ENCODE measurements at regions not wholly inside any gene's neighbourhood (a gene's known extent, or its start where the extent isn't known, plus 50 kb on each side); places are given as distances from the start of the nearest gene placed in this dataset.

GRCh38 chr14:62081951-62082350, 319.7 kb downstream of the SNAPC1 start:
- no peak for DNase-seq (ENCODE audit: low spot score)
- ATAC-seq = no peak

GRCh38 chr14:62082779-62083178, 320.6 kb downstream of the SNAPC1 start:
- ATAC-seq (no peak), DNase-seq (ENCODE audit: low spot score) (no peak)

DNA sequence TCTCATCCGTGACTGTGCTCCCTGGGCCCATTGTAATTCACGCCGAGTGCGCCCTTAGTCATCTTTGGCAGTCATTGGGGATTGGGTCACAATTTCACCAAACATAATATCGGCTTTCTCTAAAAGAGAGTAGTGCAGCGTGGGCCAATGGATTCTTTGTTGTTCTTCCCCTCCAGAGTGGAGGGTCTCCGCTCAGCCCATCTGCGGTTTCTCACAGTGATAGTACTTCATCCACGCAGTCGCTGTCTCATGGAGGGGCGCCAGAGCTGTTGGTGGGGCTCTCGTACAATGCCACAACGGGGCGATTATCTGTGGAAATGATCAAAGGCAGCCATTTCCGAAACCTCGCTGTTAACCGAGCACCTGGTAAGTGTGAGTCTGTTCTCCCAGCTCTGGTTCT, 321.8 kb downstream of the SNAPC1 start:
- ATAC-seq (no peak), DNase-seq (ENCODE audit: low spot score) (no peak)

GRCh38 chr14:62087191-62087590, 325.0 kb downstream of the SNAPC1 start:
- ATAC-seq (no peak), DNase-seq (ENCODE audit: low spot score) (no peak)

DNA sequence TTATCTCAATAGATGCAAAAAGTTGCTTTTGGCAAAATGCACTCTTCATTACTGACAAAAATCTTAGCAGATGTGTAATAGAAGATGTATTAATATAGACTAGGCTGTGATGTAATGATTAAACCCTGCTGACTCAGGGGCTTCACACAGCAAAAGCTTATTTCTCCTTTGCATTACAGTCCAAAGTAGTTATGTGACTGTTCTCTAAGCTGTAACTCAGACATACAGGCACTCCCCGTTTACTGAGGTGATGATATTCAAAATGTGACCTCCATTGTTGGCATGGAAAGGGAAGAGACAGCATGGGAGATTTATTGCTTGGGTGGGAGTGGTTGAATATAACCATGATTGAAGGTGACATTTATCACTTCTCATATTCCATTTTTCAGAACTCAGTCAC, 331.5 kb downstream of the SNAPC1 start:
- ATAC-seq (no peak), DNase-seq (ENCODE audit: low spot score) (no peak)

GRCh38 chr14:62097072-62097471, 334.9 kb downstream of the SNAPC1 start:
- ATAC-seq (no peak), DNase-seq (ENCODE audit: low spot score) (no peak)

GRCh38 chr14:62097824-62098223, 335.6 kb downstream of the SNAPC1 start:
- no peak for ATAC-seq
- no peak for DNase-seq (ENCODE audit: low spot score)

- no peak for ATAC-seq
- no peak for DNase-seq (ENCODE audit: low spot score)
Observed at GRCh38 chr14:62098357-62098756, 336.1 kb downstream of the SNAPC1 start.

- ATAC-seq = no peak
- no peak for DNase-seq (ENCODE audit: low spot score)
Observed at GRCh38 chr14:62099091-62099490, 336.9 kb downstream of the SNAPC1 start.

DNA sequence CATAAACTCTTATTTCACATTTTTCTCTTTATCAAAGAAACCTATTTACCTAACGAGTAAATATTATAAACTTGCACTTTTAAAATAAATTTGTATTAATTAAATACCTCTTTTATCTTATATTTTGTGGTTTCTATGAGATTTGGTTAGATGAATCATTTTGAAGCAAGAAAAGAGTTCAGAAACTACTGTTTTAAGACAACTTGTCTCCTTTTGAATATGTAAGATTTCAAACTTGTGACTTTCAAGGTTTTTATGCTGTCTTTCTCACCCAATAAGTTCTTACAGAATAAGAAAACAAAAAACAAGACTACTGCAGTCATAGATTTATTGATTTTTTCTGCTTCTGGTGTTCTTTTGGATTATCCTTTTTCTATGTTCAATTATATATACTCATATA, 339.0 kb downstream of the SNAPC1 start:
- no peak for ATAC-seq
- no peak for DNase-seq (ENCODE audit: low spot score)

- ATAC-seq = no peak
- no peak for DNase-seq (ENCODE audit: low spot score)
Observed at GRCh38 chr14:62101673-62102348, 339.6 kb downstream of the SNAPC1 start.

DNA sequence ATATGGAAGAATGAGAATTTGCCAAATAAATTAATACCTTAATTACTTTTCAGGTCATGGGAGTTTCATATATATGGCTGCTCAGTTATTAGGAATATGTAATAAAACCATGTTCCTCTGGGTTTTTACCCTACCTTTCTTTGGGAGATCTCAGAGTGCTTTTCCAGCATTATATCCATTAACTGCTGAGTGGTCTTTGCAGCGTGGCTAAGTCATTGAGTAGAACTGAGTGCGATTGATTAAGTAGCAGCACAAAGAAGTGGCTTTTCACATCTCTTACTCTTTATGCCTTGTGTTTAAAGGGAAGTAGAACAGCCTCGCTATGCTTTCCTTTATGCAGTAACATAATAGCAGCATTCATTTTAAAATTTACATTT, 340.1 kb downstream of the SNAPC1 start:
- ATAC-seq (no peak), DNase-seq (ENCODE audit: low spot score) (no peak)

DNA sequence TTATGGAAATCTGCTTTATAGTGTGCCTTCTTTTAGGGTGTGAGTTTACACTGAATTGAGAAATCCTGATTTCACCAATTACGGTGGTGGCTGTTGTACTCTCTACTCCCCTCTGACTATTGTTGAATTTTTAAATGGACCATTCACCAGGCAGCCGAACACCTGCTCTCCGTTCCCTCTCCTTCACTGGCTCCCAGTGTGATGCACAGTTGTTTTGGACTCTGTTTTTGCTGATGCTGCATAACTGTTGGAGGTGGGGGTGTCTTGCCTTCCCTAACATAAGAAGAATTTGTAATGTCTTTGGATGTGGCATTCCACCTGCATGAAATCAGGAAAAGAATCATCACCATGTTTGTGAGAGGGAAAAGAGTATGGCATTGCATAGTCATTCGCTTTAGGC, 341.2 kb downstream of the SNAPC1 start:
- ATAC-seq = no peak
- no peak for DNase-seq (ENCODE audit: low spot score)

GRCh38 chr14:62110941-62111340, 348.7 kb downstream of the SNAPC1 start:
- DNase-seq (ENCODE audit: low spot score) (no peak), ATAC-seq (no peak)

DNA sequence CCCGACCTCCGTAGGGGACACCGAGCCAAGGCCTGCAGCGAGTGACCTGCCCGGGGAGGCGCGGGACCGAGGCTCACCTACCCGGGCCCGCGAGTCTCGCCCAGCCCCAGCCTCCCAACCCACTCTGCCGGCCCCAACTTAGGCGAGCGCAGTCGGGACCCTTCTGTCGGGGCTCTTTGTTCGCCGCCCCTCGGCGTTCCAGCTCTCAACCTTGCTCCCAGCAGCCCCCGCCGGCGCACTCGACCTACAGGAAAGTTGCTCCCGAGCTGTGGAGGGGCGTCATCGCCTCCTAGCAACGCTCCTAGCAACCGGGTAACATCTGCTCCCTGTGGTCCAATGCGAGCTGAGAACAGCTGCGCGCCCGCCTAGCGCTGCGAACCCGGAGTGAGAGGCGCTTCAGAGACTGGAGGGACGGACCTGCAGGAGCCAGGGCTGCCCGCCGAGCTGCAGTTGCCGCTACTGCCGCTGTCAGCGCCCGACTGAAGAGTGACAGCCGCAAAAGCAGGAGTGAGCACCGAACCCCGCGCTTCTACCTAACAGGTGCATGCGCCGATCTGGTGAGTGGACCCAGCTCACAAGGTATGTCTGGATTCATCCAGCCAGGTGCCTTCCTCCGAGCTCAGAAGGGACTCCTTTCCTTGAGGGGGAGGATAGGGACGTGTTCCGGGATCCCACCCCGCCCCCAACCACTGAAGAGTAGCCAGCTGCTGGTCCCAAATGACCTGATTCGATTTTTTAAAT, 355.0 kb downstream of the SNAPC1 start:
- ATAC-seq = peak; percentile 95
- peak; percentile 48 for DNase-seq (ENCODE audit: low spot score)

DNA sequence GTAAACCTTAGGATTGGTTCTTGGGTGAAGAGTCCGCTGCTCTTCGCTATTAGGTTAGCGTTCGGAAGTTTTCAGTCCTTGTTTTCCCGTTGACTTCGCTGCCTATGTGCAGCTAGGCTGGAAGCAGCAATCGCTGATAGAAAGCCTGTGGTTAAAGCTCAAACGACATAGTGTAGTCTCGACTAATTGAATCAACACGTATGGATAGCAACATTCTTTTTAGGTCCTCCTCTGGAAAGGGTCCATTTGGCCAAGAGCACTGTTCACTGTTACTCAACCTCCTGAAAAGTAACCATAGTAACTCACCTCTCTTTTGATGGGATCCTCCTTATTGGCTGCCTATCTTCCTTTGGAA, 355.5 kb downstream of the SNAPC1 start:
- no peak for DNase-seq (ENCODE audit: low spot score)

GRCh38 chr14:62118461-62118860, 356.2 kb downstream of the SNAPC1 start:
- ATAC-seq (no peak), DNase-seq (ENCODE audit: low spot score) (no peak)

More for the DNA sequence above, 355.5 kb downstream of the SNAPC1 start:
- no peak for ATAC-seq

GRCh38 chr14:62118871-62119270, 356.7 kb downstream of the SNAPC1 start:
- no peak for DNase-seq (ENCODE audit: low spot score)

GRCh38 chr14:62123961-62124360, 361.7 kb downstream of the SNAPC1 start:
- DNase-seq (ENCODE audit: low spot score) = no peak
- ATAC-seq = no peak

More at GRCh38 chr14:62118871-62119270, 356.7 kb downstream of the SNAPC1 start:
- no peak for ATAC-seq

GRCh38 chr14:62125793-62126192, 363.6 kb downstream of the SNAPC1 start:
- ATAC-seq (no peak), DNase-seq (ENCODE audit: low spot score) (no peak)

DNA sequence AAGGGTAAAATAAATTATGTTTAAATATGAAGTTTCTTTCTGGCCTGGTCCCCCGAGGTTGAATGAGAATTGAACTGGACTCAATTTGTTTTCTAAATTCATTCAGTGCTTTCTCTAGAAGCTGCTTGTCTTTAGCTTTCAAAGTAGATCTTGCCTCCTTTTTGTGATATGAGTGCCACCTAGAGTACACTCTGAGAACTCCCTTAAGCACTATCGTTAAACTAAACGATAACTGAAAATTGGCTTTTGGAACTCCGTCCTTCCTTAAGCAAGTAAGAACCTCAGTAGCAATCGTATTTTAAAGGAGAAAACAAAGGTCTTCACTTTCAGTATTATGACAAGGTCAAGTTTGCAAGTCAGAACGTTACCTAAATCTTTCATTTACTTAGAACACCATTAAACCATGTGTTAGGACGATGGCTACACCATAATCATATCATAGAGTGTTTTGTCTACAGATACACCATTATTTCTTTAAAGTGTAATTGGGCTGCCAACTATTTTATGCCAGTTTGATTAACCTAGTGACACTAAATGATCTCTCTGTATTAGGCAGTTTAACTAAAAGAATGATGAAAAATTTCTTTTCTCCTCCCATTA, 364.8 kb downstream of the SNAPC1 start:
- ATAC-seq (peak; percentile 88), DNase-seq (ENCODE audit: low spot score) (no peak)

DNA sequence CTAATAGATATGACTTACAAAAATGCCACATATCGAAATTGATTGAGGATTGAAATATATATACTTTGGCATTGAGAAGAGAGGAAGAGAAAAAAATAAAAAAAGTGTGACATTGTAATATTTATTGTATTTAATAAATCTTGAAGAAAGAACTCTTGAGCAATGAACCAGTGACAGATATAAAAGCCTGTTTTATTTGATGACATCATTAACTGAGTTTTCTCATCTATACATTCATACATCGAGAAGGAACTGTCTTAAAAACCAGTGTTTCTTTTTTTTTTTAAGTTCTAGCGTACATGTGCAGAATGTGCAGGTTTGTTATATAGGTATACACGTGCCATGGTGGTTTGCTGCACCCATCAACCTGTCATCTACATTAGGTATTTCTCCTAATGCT, 368.2 kb downstream of the SNAPC1 start:
- ATAC-seq (no peak), DNase-seq (ENCODE audit: low spot score) (no peak)
